ENCODE measurements at regions not wholly inside any gene's neighbourhood (a gene's known extent, or its start where the extent isn't known, plus 50 kb on each side); places are given as distances from the start of the nearest gene placed in this dataset.

DNA sequence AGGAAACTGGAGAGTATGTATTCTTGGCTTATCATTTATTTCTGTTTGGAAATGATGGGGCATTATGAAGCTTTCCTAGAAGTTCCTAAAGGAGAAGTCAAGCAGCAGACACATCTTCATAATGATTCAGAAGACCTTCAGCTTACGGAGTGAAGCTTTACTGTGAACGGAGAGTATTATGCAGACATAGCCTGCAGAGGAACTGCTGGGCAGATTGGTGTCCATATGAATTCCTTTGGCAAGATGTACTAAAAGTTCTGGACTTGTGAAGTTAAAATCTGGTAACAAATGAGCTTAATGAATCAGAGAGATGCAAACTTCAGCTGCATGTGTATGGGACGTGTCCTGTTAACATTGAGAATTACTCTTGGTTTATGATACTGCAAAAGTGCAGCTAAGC, 60.1 kb downstream of the NABP1 start:
- Mint-ChIP-seq H3K27me3 (ENCODE audit: low read depth) (no peaks in the 10 kb centered on the region), H3K4me3 (no peak overlapping the region), H3K4me1 (peaks cover 3% of the 10 kb centered on the region), H3K9me3 (peaks cover 8% of the 10 kb centered on the region), H3K36me3 (peaks cover 6% of the 10 kb centered on the region), H3K27ac (no peak overlapping the region)
- DNase-seq (ENCODE audit: low spot score) (no peak), ATAC-seq (no peak)
- TF ChIP-seq, protein P1, sequence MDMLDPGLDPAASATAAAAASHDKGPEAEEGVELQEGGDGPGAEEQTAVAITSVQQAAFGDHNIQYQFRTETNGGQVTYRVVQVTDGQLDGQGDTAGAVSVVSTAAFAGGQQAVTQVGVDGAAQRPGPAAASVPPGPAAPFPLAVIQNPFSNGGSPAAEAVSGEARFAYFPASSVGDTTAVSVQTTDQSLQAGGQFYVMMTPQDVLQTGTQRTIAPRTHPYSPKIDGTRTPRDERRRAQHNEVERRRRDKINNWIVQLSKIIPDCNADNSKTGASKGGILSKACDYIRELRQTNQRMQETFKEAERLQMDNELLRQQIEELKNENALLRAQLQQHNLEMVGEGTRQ (CRISPR knock-in tag; IDR thresholded peaks at IDR 0.05) = no peak
- TF ChIP-seq CREM (CRISPR knock-in tag; IDR thresholded peaks at IDR 0.05) (no peak), ZNF263 (CRISPR knock-in tag; IDR thresholded peaks at IDR 0.05; ENCODE audit: low read depth) (no peak), CBFB (CRISPR knock-in tag; IDR thresholded peaks at IDR 0.05; ENCODE audit: low read depth) (no peak), KAT7 (CRISPR knock-in tag; IDR thresholded peaks at IDR 0.05; ENCODE audit: borderline replicate concordance) (no peak), SMAD3 (CRISPR knock-in tag; IDR thresholded peaks at IDR 0.05; ENCODE audit: borderline replicate concordance) (no peak), RELA (CRISPR knock-in tag; IDR thresholded peaks at IDR 0.05; ENCODE audit: borderline replicate concordance) (no peak), CREB1 (CRISPR knock-in tag; IDR thresholded peaks at IDR 0.05) (no peak)
- TF ChIP-seq, protein P2, sequence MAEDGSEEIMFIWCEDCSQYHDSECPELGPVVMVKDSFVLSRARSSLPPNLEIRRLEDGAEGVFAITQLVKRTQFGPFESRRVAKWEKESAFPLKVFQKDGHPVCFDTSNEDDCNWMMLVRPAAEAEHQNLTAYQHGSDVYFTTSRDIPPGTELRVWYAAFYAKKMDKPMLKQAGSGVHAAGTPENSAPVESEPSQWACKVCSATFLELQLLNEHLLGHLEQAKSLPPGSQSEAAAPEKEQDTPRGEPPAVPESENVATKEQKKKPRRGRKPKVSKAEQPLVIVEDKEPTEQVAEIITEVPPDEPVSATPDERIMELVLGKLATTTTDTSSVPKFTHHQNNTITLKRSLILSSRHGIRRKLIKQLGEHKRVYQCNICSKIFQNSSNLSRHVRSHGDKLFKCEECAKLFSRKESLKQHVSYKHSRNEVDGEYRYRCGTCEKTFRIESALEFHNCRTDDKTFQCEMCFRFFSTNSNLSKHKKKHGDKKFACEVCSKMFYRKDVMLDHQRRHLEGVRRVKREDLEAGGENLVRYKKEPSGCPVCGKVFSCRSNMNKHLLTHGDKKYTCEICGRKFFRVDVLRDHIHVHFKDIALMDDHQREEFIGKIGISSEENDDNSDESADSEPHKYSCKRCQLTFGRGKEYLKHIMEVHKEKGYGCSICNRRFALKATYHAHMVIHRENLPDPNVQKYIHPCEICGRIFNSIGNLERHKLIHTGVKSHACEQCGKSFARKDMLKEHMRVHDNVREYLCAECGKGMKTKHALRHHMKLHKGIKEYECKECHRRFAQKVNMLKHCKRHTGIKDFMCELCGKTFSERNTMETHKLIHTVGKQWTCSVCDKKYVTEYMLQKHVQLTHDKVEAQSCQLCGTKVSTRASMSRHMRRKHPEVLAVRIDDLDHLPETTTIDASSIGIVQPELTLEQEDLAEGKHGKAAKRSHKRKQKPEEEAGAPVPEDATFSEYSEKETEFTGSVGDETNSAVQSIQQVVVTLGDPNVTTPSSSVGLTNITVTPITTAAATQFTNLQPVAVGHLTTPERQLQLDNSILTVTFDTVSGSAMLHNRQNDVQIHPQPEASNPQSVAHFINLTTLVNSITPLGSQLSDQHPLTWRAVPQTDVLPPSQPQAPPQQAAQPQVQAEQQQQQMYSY (CRISPR knock-in tag; IDR thresholded peaks at IDR 0.05) = no peak
- TF ChIP-seq, protein P3, sequence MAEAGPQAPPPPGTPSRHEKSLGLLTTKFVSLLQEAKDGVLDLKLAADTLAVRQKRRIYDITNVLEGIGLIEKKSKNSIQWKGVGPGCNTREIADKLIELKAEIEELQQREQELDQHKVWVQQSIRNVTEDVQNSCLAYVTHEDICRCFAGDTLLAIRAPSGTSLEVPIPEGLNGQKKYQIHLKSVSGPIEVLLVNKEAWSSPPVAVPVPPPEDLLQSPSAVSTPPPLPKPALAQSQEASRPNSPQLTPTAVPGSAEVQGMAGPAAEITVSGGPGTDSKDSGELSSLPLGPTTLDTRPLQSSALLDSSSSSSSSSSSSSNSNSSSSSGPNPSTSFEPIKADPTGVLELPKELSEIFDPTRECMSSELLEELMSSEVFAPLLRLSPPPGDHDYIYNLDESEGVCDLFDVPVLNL (CRISPR knock-in tag; IDR thresholded peaks at IDR 0.05; ENCODE audit: borderline replicate concordance, low read depth) = no peak
- TF ChIP-seq, protein P4, sequence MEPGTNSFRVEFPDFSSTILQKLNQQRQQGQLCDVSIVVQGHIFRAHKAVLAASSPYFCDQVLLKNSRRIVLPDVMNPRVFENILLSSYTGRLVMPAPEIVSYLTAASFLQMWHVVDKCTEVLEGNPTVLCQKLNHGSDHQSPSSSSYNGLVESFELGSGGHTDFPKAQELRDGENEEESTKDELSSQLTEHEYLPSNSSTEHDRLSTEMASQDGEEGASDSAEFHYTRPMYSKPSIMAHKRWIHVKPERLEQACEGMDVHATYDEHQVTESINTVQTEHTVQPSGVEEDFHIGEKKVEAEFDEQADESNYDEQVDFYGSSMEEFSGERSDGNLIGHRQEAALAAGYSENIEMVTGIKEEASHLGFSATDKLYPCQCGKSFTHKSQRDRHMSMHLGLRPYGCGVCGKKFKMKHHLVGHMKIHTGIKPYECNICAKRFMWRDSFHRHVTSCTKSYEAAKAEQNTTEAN (CRISPR knock-in tag; IDR thresholded peaks at IDR 0.05) = no peak
- TF ChIP-seq, protein P5, sequence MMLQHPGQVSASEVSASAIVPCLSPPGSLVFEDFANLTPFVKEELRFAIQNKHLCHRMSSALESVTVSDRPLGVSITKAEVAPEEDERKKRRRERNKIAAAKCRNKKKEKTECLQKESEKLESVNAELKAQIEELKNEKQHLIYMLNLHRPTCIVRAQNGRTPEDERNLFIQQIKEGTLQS (CRISPR knock-in tag; conservative IDR thresholded peaks at IDR 0.05) = no peak
- POLR2A ChIA-PET = no interaction called here
- CTCF ChIA-PET = interaction anchor here (0.7 to 1.8 kb wide), 4 partner anchors 9 to 199 kb away, joined by 3 to 6 read pairs (median 4); no protein-coding TSS in a partner anchor

DNA sequence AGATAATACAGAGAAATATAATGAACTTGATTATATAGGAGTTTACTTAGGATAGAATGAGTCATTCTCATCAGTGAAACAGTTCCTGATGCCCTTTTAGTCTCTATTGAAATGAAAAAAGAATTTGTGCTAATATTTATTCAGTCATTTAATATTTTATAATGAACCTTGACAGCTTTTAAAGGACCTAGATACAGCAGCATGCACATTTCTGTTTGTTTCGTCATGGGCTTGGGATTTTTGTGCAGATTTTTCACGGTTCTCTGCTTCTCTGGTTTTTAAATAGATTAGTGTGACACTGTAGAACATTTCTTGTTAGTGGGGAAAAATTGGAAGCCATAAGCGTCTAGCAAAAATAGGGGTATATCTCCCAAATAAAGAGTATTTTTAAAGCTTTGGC, 60.7 kb downstream of the NABP1 start:
- ChIA-PET CTCF (interaction anchor here (0.7 to 0.8 kb wide), 2 partner anchors 9 to 184 kb away, joined by 3 to 4 read pairs; no protein-coding TSS in a partner anchor), POLR2A (no interaction called here)
- Mint-ChIP-seq H3K4me1 (peaks cover 6% of the 10 kb centered on the region), H3K27ac (no peak overlapping the region), H3K9me3 (peaks cover 12% of the 10 kb centered on the region), H3K27me3 (ENCODE audit: low read depth) (no peaks in the 10 kb centered on the region), H3K4me3 (no peak overlapping the region), H3K36me3 (peaks cover 10% of the 10 kb centered on the region)
- ATAC-seq (no peak), DNase-seq (ENCODE audit: low spot score) (no peak)
- TF ChIP-seq, protein P6, sequence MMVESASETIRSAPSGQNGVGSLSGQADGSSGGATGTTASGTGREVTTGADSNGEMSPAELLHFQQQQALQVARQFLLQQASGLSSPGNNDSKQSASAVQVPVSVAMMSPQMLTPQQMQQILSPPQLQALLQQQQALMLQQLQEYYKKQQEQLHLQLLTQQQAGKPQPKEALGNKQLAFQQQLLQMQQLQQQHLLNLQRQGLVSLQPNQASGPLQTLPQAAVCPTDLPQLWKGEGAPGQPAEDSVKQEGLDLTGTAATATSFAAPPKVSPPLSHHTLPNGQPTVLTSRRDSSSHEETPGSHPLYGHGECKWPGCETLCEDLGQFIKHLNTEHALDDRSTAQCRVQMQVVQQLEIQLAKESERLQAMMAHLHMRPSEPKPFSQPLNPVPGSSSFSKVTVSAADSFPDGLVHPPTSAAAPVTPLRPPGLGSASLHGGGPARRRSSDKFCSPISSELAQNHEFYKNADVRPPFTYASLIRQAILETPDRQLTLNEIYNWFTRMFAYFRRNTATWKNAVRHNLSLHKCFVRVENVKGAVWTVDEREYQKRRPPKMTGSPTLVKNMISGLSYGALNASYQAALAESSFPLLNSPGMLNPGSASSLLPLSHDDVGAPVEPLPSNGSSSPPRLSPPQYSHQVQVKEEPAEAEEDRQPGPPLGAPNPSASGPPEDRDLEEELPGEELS (CRISPR knock-in tag; IDR thresholded peaks at IDR 0.05) = no peak
- TF ChIP-seq, protein P7, sequence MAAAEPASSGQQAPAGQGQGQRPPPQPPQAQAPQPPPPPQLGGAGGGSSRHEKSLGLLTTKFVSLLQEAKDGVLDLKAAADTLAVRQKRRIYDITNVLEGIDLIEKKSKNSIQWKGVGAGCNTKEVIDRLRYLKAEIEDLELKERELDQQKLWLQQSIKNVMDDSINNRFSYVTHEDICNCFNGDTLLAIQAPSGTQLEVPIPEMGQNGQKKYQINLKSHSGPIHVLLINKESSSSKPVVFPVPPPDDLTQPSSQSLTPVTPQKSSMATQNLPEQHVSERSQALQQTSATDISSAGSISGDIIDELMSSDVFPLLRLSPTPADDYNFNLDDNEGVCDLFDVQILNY (CRISPR knock-in tag; IDR thresholded peaks at IDR 0.05) = no peak
- TF ChIP-seq, protein P8, sequence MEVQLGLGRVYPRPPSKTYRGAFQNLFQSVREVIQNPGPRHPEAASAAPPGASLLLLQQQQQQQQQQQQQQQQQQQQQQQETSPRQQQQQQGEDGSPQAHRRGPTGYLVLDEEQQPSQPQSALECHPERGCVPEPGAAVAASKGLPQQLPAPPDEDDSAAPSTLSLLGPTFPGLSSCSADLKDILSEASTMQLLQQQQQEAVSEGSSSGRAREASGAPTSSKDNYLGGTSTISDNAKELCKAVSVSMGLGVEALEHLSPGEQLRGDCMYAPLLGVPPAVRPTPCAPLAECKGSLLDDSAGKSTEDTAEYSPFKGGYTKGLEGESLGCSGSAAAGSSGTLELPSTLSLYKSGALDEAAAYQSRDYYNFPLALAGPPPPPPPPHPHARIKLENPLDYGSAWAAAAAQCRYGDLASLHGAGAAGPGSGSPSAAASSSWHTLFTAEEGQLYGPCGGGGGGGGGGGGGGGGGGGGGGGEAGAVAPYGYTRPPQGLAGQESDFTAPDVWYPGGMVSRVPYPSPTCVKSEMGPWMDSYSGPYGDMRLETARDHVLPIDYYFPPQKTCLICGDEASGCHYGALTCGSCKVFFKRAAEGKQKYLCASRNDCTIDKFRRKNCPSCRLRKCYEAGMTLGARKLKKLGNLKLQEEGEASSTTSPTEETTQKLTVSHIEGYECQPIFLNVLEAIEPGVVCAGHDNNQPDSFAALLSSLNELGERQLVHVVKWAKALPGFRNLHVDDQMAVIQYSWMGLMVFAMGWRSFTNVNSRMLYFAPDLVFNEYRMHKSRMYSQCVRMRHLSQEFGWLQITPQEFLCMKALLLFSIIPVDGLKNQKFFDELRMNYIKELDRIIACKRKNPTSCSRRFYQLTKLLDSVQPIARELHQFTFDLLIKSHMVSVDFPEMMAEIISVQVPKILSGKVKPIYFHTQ (CRISPR knock-in tag; IDR thresholded peaks at IDR 0.05) = no peak
- no peak for TF ChIP-seq FOXK1 (CRISPR knock-in tag; IDR thresholded peaks at IDR 0.05)
- TF ChIP-seq, protein P1 (CRISPR knock-in tag; IDR thresholded peaks at IDR 0.05) = no peak
- TF ChIP-seq ZNF121 (CRISPR knock-in tag; IDR thresholded peaks at IDR 0.05) = no peak
- TF ChIP-seq, protein P9, sequence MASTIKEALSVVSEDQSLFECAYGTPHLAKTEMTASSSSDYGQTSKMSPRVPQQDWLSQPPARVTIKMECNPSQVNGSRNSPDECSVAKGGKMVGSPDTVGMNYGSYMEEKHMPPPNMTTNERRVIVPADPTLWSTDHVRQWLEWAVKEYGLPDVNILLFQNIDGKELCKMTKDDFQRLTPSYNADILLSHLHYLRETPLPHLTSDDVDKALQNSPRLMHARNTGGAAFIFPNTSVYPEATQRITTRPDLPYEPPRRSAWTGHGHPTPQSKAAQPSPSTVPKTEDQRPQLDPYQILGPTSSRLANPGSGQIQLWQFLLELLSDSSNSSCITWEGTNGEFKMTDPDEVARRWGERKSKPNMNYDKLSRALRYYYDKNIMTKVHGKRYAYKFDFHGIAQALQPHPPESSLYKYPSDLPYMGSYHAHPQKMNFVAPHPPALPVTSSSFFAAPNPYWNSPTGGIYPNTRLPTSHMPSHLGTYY (CRISPR knock-in tag; IDR thresholded peaks at IDR 0.05) = no peak
